Gastroesophageal sphincter (tissue), 4 donors: ENCODE measurements at regions not wholly inside any gene's neighbourhood (a gene's known extent, or its start where the extent isn't known, plus 50 kb on each side); places are given as distances from the start of the nearest gene placed in this dataset.

ENCODE experiments used
- ATAC-seq: fragments of 150-250 bp; one replicate; pipeline ENCODE4 v1.9.1; 2016; ENCODE audit warnings: mild to moderate bottlenecking, moderate library complexity
- H3K27ac ChIP-seq, 4 donors: fragments of 200-600 bp; sonication (generic) in 3 of 4; 1 replicate in 3 of 4; 2 replicates in 1 of 4; pipeline ENCODE4 v1.5.1; 2016 to 2019
- H3K27me3 ChIP-seq: fragments of 200-600 bp; sonication (generic); one replicate; pipeline ENCODE4 v1.5.1; 2019
- H3K36me3 ChIP-seq, 2 donors: fragments of 200-600 bp; sonication (generic); one replicate each; pipeline ENCODE4 v1.5.1; 2019; ENCODE audit warnings: control low read depth in 1 of 2
- H3K4me1 ChIP-seq, 3 donors: fragments of 200-600 bp; sonication (generic); 1 replicate in 2 of 3; 2 replicates in 1 of 3; pipeline ENCODE4 v1.5.1; 2016 to 2019; ENCODE audit warnings: control low read depth in 2 of 3
- H3K4me3 ChIP-seq, 2 donors: fragments of 200-600 bp; sonication (generic); one replicate each; pipeline ENCODE4 v1.5.1; 2019; ENCODE audit warnings: mild to moderate bottlenecking in 1 of 2, moderate library complexity in 1 of 2
- H3K9me3 ChIP-seq, 3 donors: fragments of 200-600 bp; sonication (generic); one replicate each; pipeline ENCODE4 v1.5.1; 2017 to 2019; ENCODE audit warnings: control low read depth in 2 of 3
- EP300 ChIP-seq: sonication (generic); formaldehyde crosslinking; IDR thresholded peaks from one replicate; pipeline ENCODE4 v1.6.1; 2017; ENCODE audit warnings: antibody characterized with exemption, mild to moderate bottlenecking
- POLR2A ChIP-seq, 2 donors: fragments of 450-650 bp; IDR thresholded peaks; one replicate each; pipeline ENCODE4 v1.6.1; 2017; ENCODE audit warnings: antibody characterized with exemption in 2 of 2, mild to moderate bottlenecking in 2 of 2, moderate library complexity in 1 of 2
- POLR2AphosphoS5 ChIP-seq: sonication (generic); formaldehyde crosslinking; IDR thresholded peaks from one replicate; pipeline ENCODE4 v1.6.1; 2017; ENCODE audit warnings: antibody characterized with exemption
- WGBS, 2 donors: methylation state at CpG; one replicate each; pipeline ENCODE4 v1.1.5; 2018; ENCODE audit warnings: low coverage in 1 of 2; 5-methylcytosine and 5-hydroxymethylcytosine counted together
- TF ChIP-seq, protein P1 (sequence below), 4 experiments: fragments of 200-600 bp in 2 of 4; fragments of 450-650 bp in 2 of 4; sonication (generic) in 1 of 4; IDR thresholded peaks; one replicate each; pipeline ENCODE4 v1.5.1; 2017 to 2019; ENCODE audit warnings: antibody characterized with exemption in 4 of 4, mild to moderate bottlenecking in 2 of 4, moderate library complexity in 2 of 4

DNA sequence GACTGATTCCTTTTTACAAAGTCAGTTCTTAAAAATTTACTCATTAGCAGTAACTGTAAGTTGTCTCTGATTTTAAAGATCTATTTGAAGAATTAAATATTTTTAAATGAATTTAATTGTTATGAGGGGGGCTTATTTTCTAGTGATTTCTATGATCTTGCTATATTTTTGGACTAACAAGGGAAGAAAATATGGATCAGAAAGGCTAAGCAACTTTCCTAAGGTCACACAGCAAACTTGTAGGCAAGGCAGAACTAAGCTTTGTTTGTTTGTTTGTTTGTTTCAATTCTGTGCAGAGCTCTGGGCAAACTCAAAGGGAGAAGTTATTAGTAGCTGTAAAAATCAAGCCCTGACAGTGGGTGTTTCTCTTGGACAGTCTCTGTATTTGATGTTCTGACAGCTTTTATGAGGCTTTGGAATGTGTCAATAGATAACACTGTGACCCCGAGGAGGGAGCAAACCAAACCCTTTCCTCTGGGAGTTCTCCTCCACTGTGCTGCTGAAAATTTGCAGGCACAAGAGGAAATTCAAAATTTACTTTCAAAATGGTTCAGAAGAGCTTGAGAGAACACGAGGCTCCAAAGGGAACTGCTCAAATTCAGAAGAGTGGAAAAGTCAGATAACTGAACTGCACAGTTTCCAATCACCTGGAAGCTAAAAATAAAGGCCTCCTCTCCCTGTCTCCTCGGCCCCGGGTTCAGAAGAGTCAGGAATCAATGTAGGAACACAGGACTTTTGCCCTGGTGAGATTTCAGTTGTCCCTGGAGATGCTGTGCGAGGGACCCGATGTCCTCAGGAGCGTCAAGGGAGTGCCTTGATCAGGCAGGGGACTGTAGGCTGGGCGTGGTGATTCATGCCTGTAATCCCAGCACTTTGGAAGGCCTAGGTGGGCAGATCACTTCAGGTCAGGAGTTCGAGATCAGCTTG is 325.7 kb downstream of the GATA3 start:
- 44 to 70% methylated on average over 1 to 8 of the region's 9 CpGs for WGBS, 2 donors
- Histone ChIP-seq H3K4me1 (no peaks in the 10 kb centered on the region), H3K9me3 (no peaks in the 10 kb centered on the region), H3K27ac (no peak overlapping the region), H3K36me3 (no peaks in the 10 kb centered on the region), H3K27me3 (peaks cover 7% of the 10 kb centered on the region), H3K4me3 (no peak overlapping the region)
- no peak for ATAC-seq
- TF ChIP-seq POLR2AphosphoS5 (no peak), POLR2A (IDR thresholded peaks at IDR 0.05) (no peak), EP300 (no peak)
- TF ChIP-seq, protein P1, sequence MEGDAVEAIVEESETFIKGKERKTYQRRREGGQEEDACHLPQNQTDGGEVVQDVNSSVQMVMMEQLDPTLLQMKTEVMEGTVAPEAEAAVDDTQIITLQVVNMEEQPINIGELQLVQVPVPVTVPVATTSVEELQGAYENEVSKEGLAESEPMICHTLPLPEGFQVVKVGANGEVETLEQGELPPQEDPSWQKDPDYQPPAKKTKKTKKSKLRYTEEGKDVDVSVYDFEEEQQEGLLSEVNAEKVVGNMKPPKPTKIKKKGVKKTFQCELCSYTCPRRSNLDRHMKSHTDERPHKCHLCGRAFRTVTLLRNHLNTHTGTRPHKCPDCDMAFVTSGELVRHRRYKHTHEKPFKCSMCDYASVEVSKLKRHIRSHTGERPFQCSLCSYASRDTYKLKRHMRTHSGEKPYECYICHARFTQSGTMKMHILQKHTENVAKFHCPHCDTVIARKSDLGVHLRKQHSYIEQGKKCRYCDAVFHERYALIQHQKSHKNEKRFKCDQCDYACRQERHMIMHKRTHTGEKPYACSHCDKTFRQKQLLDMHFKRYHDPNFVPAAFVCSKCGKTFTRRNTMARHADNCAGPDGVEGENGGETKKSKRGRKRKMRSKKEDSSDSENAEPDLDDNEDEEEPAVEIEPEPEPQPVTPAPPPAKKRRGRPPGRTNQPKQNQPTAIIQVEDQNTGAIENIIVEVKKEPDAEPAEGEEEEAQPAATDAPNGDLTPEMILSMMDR (IDR thresholded peaks at IDR 0.05) = no peak

DNA sequence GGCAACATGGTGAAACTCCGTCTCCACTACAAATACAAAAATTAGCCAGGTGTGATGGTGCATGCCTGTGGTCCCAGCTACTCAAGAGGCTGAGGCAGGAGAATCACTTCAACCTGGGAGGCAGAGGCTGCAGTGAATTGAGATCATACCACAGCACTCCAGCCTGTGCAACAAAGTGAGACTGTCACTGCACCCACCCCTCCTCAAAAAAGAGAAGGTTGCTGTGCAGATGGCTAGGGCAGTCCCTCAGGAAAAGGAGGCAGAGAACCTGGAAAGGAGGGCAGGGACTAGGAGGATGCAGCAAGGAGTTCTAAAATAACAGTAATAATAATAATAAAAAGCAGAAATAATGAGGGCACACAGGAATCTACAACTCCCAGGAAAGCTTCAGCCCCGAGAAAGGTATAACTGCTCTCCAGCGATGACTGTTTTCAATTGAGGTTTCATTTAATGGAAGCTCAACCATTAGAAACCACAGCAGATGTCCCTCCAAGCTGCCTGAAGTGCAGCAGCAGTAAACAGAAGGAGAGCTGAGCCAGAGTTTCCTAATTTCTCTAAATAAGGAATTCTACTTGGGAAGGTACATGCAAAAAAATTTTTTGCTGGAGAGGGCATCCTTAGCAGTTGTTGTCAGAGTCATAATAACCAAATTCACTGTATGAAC is 326.5 kb downstream of the GATA3 start:
- TF ChIP-seq POLR2AphosphoS5 (no peak), EP300 (no peak), POLR2A (IDR thresholded peaks at IDR 0.05) (no peak)
- TF ChIP-seq, protein P1 (IDR thresholded peaks at IDR 0.05) = no peak
- H3K36me3 ChIP-seq = no peaks in the 10 kb centered on the region
- H3K27me3 ChIP-seq = peaks cover 7% of the 10 kb centered on the region
- 86% methylated on average over 2 to 3 of the region's 3 CpGs for WGBS, 2 donors
- ATAC-seq = no peak
- no peak overlapping the region for H3K4me3 ChIP-seq
- no peak overlapping the region for H3K27ac ChIP-seq
- H3K9me3 ChIP-seq = no peaks in the 10 kb centered on the region
- no peaks in the 10 kb centered on the region for H3K4me1 ChIP-seq

DNA sequence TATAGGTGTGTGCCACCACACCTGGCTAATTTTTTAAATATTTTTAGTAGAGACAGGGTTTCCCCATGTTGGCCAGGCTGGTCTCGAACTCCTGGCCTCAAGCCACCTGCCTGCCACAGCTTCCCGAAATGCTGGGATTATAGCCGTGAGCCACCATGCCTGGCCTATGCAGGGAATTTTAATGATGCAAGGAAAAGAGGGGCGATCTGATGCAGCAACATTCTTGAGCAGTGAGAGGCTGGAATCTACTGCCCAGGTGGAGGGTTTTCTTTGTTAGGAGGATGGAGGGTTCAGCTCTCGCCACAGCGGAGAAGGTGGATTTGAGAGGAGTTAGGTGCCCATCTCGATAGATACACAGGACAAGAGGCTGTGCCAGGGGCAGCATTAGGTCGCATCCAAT is 332.3 kb downstream of the GATA3 start:
- no peak for ATAC-seq
- 76 to 84% methylated on average over 2 to 8 of the region's 8 CpGs for WGBS, 2 donors

DNA sequence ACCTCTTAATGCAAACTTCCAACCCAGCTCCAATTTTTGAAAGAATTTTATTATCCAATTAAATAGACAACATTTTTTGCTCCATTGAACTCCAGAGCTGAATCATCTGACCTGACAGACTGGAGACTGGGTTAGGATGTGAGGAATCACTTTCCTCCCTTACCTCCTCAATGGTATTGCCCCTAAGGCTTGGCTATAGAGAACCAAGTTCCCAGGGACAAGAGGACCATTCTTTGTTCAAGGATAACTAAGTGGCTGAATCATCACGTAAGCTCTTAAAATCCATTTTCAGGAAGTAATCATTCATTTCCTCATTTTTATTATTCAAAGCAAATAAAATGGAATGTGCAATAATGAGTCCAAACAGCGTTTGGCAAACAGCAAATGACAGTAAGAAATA is 335.1 kb downstream of the GATA3 start:
- Histone ChIP-seq H3K27me3 (peaks cover 11% of the 10 kb centered on the region), H3K36me3 (no peaks in the 10 kb centered on the region), H3K9me3 (no peaks in the 10 kb centered on the region), H3K4me1 (no peaks in the 10 kb centered on the region), H3K27ac (no peak overlapping the region), H3K4me3 (no peak overlapping the region)
- WGBS, 2 donors = 42 to 50% methylated on average over 2 of the region's 2 CpGs
- TF ChIP-seq POLR2A (IDR thresholded peaks at IDR 0.05) = no peak
- TF ChIP-seq, protein P1 (IDR thresholded peaks at IDR 0.05) = no peak
- no peak for TF ChIP-seq POLR2AphosphoS5
- no peak for TF ChIP-seq EP300
- no peak for ATAC-seq

More for the DNA sequence above, 332.3 kb downstream of the GATA3 start:
- Histone ChIP-seq H3K27me3 (no peaks in the 10 kb centered on the region), H3K9me3 (no peaks in the 10 kb centered on the region), H3K36me3 (no peaks in the 10 kb centered on the region), H3K27ac (no peak overlapping the region), H3K4me3 (no peak overlapping the region), H3K4me1 (no peaks in the 10 kb centered on the region)
- no peak for TF ChIP-seq POLR2AphosphoS5
- no peak for TF ChIP-seq POLR2A (IDR thresholded peaks at IDR 0.05)
- TF ChIP-seq, protein P1 (IDR thresholded peaks at IDR 0.05) = no peak
- TF ChIP-seq EP300 = no peak
